ENCODE measurements at regions not wholly inside any gene's neighbourhood (a gene's known extent, or its start where the extent isn't known, plus 50 kb on each side); places are given as distances from the start of the nearest gene placed in this dataset.

DNA sequence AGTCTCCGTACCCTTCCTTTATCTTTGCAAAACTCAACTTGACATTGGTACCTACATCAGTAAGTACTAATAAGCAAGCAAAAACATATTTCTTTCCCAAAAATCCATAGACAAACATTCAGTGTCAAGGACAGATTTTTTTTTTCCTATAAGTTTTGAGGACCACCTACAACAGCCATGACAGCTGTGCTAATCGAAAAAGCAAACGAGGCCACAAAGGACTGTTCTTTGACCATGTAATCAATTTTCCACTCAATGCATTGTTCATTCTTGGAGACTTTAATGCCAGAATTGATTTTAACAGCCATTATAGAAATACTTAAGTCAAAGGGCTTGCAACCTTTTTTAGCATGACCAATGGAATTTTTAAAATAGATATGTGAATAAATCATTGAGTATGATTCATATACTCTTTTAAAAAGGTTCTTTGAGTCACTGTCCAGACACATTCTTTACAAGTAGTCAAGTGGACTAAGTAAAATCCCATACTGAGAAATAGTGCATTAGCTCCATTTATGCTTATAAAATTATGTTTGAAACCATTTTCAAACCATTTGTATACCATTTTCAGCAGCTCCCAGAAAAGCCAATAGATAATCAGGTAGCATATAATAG, 323.9 kb downstream of the MZT1 start:
- TF ChIP-seq POLR2A (IDR thresholded peaks at IDR 0.05; ENCODE audit: low read length) (no peak), GATA1 (IDR thresholded peaks at IDR 0.05; ENCODE audit: low read depth, low read length) (no peak)

Data from erythroblast (primary cell).